ENCODE measurements at regions not wholly inside any gene's neighbourhood (a gene's known extent, or its start where the extent isn't known, plus 50 kb on each side); places are given as distances from the start of the nearest gene placed in this dataset.

- TF ChIP-seq, protein P1, sequence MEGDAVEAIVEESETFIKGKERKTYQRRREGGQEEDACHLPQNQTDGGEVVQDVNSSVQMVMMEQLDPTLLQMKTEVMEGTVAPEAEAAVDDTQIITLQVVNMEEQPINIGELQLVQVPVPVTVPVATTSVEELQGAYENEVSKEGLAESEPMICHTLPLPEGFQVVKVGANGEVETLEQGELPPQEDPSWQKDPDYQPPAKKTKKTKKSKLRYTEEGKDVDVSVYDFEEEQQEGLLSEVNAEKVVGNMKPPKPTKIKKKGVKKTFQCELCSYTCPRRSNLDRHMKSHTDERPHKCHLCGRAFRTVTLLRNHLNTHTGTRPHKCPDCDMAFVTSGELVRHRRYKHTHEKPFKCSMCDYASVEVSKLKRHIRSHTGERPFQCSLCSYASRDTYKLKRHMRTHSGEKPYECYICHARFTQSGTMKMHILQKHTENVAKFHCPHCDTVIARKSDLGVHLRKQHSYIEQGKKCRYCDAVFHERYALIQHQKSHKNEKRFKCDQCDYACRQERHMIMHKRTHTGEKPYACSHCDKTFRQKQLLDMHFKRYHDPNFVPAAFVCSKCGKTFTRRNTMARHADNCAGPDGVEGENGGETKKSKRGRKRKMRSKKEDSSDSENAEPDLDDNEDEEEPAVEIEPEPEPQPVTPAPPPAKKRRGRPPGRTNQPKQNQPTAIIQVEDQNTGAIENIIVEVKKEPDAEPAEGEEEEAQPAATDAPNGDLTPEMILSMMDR (IDR thresholded peaks at IDR 0.05 in 2 of 3, conservative IDR thresholded peaks at IDR 0.05 in 1 of 3; ENCODE audit: control insufficient read depth in 2 of 3, extremely low read depth in 1 of 3, insufficient read depth in 1 of 3, low read depth in 3 of 3, low read length in 3 of 3): no peak
- TF ChIP-seq POLR2A (IDR thresholded peaks at IDR 0.05; ENCODE audit: low read depth, low read length): no peak
- TF ChIP-seq BRCA1 (IDR thresholded peaks at IDR 0.05; ENCODE audit: low read depth, low read length): no peak
- TF ChIP-seq TAF1 (IDR thresholded peaks at IDR 0.05; ENCODE audit: borderline replicate concordance, low read depth, low read length): no peak
- TF ChIP-seq CUX1 (IDR thresholded peaks at IDR 0.05; ENCODE audit: insufficient replicate concordance, low read depth, low read length): no peak
- no peak for TF ChIP-seq TCF3 (IDR thresholded peaks at IDR 0.05; ENCODE audit: borderline replicate concordance, insufficient read depth, low read depth, low read length)
- no peak for TF ChIP-seq SREBF1 (IDR thresholded peaks at IDR 0.05; ENCODE audit: low read length)
- no peak for TF ChIP-seq SUZ12 (IDR thresholded peaks at IDR 0.05; ENCODE audit: unreplicated experiment)
- TF ChIP-seq CEBPB (IDR thresholded peaks at IDR 0.05; ENCODE audit: borderline replicate concordance in 1 of 2, low read depth in 2 of 2, low read length in 2 of 2): no peak
- TF ChIP-seq JUNB (IDR thresholded peaks at IDR 0.05): no peak
- TF ChIP-seq MLLT1 (IDR thresholded peaks at IDR 0.05): no peak
- TF ChIP-seq, protein P2, sequence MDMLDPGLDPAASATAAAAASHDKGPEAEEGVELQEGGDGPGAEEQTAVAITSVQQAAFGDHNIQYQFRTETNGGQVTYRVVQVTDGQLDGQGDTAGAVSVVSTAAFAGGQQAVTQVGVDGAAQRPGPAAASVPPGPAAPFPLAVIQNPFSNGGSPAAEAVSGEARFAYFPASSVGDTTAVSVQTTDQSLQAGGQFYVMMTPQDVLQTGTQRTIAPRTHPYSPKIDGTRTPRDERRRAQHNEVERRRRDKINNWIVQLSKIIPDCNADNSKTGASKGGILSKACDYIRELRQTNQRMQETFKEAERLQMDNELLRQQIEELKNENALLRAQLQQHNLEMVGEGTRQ (IDR thresholded peaks at IDR 0.05; ENCODE audit: borderline replicate concordance, low read depth, low read length): no peak
Observed at GRCh38 chr15:45763170-45763869, 128.5 kb downstream of the SQOR start.

Data from GM12878 (cell line).